ENCODE measurements at regions not wholly inside any gene's neighbourhood (a gene's known extent, or its start where the extent isn't known, plus 50 kb on each side); places are given as distances from the start of the nearest gene placed in this dataset.

DNA sequence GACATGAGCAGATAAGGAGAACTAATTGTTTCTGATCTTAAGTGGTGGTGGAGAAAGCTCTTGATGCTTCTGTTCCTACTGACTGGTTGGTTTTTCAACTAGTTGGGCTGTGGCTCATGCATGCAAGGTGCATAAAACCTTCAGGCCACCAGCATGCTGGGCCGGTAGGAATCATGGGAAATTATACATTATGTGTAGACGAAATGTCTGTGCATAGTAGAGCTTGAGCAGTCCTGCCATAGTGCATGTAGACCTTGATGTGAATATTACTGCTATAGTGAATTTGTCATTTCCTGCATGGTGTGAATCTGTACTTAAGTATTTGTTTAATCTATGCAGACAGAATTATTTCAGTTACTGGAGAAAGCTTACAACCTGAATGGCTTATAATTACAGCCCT lies 433.6 kb upstream of the ADAMTSL1 start:
- Histone ChIP-seq H2BK120ac (ENCODE audit: low read depth, low read length) (no peak overlapping the region), H2AK5ac (ENCODE audit: low read depth, low read length) (no peak overlapping the region)

More for the DNA sequence above, 433.6 kb upstream of the ADAMTSL1 start:
- Histone ChIP-seq H3K9me1 (ENCODE audit: insufficient read depth, low read length) (no peaks in the 10 kb centered on the region), H2AFZ (replicated peaks; ENCODE audit: low read length, poor library complexity) (no peak overlapping the region), H3K23ac (ENCODE audit: low read depth, low read length) (no peak overlapping the region), H2AK9ac (replicated peaks; ENCODE audit: low read depth, low read length, poor library complexity) (no peak overlapping the region), H3K9ac (ENCODE audit: low read depth, low read length) (no peak overlapping the region), H3K36me3 (ENCODE audit: control insufficient read depth, insufficient read depth, low read length) (no peaks in the 10 kb centered on the region), H3K79me1 (ENCODE audit: low read depth in 1 of 2, low read length in 2 of 2) (no peaks in the 10 kb centered on the region), H4K20me1 (ENCODE audit: insufficient read depth, low read length) (no peaks in the 10 kb centered on the region), H3K4me1 (ENCODE audit: control insufficient read depth, insufficient read depth, low read length) (no peaks in the 10 kb centered on the region), H3K18ac (ENCODE audit: low read depth, low read length) (no peak overlapping the region), H3K56ac (ENCODE audit: extremely low read depth, insufficient read depth, low read length) (no peak overlapping the region), H3K27ac (ENCODE audit: insufficient read depth, low read length) (no peak overlapping the region), H3K4ac (ENCODE audit: low read depth, low read length) (no peak overlapping the region), H3K4me2 (ENCODE audit: low read depth, low read length) (no peak overlapping the region), H3K4me3 (ENCODE audit: insufficient read depth, low read depth, low read length) (no peak overlapping the region), H2BK20ac (ENCODE audit: low read depth, low read length) (no peak overlapping the region), H3K14ac (replicated peaks; ENCODE audit: low read depth, low read length) (no peak overlapping the region), H4K91ac (ENCODE audit: insufficient read depth, low read depth, low read length) (no peak overlapping the region), H3K9me3 (ENCODE audit: control insufficient read depth, insufficient read depth, low read length) (no peaks in the 10 kb centered on the region), H4K5ac (ENCODE audit: low read depth, low read length) (no peak overlapping the region), H4K8ac (ENCODE audit: low read depth in 2 of 2, low read length in 2 of 2) (no peak overlapping the region), H2BK15ac (ENCODE audit: low read depth, low read length) (no peak overlapping the region), H3K27me3 (ENCODE audit: control insufficient read depth, insufficient read depth, low read length) (no peaks in the 10 kb centered on the region), H2BK5ac (ENCODE audit: low read depth, low read length, poor library complexity, severe bottlenecking) (no peak overlapping the region)
- dilution Hi-C loops (cut with HindIII; ENCODE audit: low sequenced_read_pairs, unreplicated experiment): no loop called here
- ChIA-PET CTCF (no interaction called here), POLR2A (ENCODE audit: unreplicated experiment) (no interaction called here)
- intact Hi-C loops (cut with micrococcal nuclease): no loop called here
- in situ Hi-C loops (cut with MboI; ENCODE audit: low sequenced_read_pairs): no loop called here
- TF ChIP-seq, protein P1, sequence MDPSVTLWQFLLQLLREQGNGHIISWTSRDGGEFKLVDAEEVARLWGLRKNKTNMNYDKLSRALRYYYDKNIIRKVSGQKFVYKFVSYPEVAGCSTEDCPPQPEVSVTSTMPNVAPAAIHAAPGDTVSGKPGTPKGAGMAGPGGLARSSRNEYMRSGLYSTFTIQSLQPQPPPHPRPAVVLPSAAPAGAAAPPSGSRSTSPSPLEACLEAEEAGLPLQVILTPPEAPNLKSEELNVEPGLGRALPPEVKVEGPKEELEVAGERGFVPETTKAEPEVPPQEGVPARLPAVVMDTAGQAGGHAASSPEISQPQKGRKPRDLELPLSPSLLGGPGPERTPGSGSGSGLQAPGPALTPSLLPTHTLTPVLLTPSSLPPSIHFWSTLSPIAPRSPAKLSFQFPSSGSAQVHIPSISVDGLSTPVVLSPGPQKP (IDR thresholded peaks at IDR 0.05; ENCODE audit: borderline replicate concordance, low read depth, low read length): no peak
- TF ChIP-seq BHLHE40 (IDR thresholded peaks at IDR 0.05; ENCODE audit: low read depth, low read length) (no peak), RCOR1 (IDR thresholded peaks at IDR 0.05; ENCODE audit: insufficient replicate concordance, low read length) (no peak), FOS (IDR thresholded peaks at IDR 0.05; ENCODE audit: low read depth, low read length) (no peak), MAZ (IDR thresholded peaks at IDR 0.05; ENCODE audit: borderline replicate concordance, low read depth, low read length) (no peak), NFE2L2 (IDR thresholded peaks at IDR 0.05; ENCODE audit: low read depth, low read length) (no peak), POLR2A (IDR thresholded peaks at IDR 0.05; ENCODE audit: low read depth, low read length) (no peak), SMC3 (IDR thresholded peaks at IDR 0.05; ENCODE audit: low read depth, low read length) (no peak), CHD1 (IDR thresholded peaks at IDR 0.05; ENCODE audit: low read depth, low read length) (no peak), RFX5 (IDR thresholded peaks at IDR 0.05; ENCODE audit: low read depth, low read length) (no peak), MAFK (IDR thresholded peaks at IDR 0.05; ENCODE audit: low read depth, low read length) (no peak), CEBPB (IDR thresholded peaks at IDR 0.05; ENCODE audit: low read depth, low read length) (no peak), MXI1 (IDR thresholded peaks at IDR 0.05; ENCODE audit: borderline replicate concordance, low read depth, low read length) (no peak), RAD21 (IDR thresholded peaks at IDR 0.05; ENCODE audit: low read length) (no peak)
- TF ChIP-seq, protein P2, sequence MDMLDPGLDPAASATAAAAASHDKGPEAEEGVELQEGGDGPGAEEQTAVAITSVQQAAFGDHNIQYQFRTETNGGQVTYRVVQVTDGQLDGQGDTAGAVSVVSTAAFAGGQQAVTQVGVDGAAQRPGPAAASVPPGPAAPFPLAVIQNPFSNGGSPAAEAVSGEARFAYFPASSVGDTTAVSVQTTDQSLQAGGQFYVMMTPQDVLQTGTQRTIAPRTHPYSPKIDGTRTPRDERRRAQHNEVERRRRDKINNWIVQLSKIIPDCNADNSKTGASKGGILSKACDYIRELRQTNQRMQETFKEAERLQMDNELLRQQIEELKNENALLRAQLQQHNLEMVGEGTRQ (IDR thresholded peaks at IDR 0.05; ENCODE audit: low read depth, low read length): no peak
- TF ChIP-seq, protein P3, sequence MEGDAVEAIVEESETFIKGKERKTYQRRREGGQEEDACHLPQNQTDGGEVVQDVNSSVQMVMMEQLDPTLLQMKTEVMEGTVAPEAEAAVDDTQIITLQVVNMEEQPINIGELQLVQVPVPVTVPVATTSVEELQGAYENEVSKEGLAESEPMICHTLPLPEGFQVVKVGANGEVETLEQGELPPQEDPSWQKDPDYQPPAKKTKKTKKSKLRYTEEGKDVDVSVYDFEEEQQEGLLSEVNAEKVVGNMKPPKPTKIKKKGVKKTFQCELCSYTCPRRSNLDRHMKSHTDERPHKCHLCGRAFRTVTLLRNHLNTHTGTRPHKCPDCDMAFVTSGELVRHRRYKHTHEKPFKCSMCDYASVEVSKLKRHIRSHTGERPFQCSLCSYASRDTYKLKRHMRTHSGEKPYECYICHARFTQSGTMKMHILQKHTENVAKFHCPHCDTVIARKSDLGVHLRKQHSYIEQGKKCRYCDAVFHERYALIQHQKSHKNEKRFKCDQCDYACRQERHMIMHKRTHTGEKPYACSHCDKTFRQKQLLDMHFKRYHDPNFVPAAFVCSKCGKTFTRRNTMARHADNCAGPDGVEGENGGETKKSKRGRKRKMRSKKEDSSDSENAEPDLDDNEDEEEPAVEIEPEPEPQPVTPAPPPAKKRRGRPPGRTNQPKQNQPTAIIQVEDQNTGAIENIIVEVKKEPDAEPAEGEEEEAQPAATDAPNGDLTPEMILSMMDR (conservative IDR thresholded peaks at IDR 0.05; ENCODE audit: low read depth, low read length): no peak
- DNase-seq (no peak), ATAC-seq (ENCODE audit: low read depth) (no peak)
- BruUV-seq (replicated peaks): no TSS peak
- WGBS, 2 experiments (ENCODE audit: extremely low coverage in 2 of 2, insufficient read length in 1 of 2): no CpG with 5 or more reads among the region's 2 CpGs
